ENCODE measurements at regions not wholly inside any gene's neighbourhood (a gene's known extent, or its start where the extent isn't known, plus 50 kb on each side); places are given as distances from the start of the nearest gene placed in this dataset.
"Not testable (repeated sequence)": the region's sequence is repeated elsewhere in the genome, so short reads cannot be mapped to it uniquely, and the experiment has no call there.

GRCh38 chr2:226456144-226456543 is 343.5 kb downstream of the IRS1 start:
- not testable (repeated sequence) for TF ChIP-seq CTCF (conservative IDR thresholded peaks at IDR 0.05 in 1 of 2, IDR thresholded peaks at IDR 0.05 in 1 of 2; ENCODE audit: low read depth in 1 of 2, low read length in 2 of 2); EZH2 (IDR thresholded peaks at IDR 0.05; ENCODE audit: low read length, missing control alignments)
